Stimulated activated CD8-positive, alpha-beta memory T cell treated with anti-CD3 and anti-CD28 coated beads, Interleukin-12 subunit alpha, Interleukin-12 subunit beta, amount 100 ng/mL, for 4 hours (primary cell): ENCODE measurements at regions not wholly inside any gene's neighbourhood (a gene's known extent, or its start where the extent isn't known, plus 50 kb on each side); places are given as distances from the start of the nearest gene placed in this dataset.
"Not testable (repeated sequence)": the region's sequence is repeated elsewhere in the genome, so short reads cannot be mapped to it uniquely, and the experiment has no call there.

Experiments used
- DNase-seq: peaks from one replicate; pipeline ENCODE4 v3.0.0-alpha.2; 2020; ENCODE audit warnings: low read depth

- no peak for DNase-seq
These were observed 100.8 kb upstream of the PPP1R26 start for GRCh38 chr9:135378751-135379150.

- no peak for DNase-seq
These were observed 99.9 kb upstream of the PPP1R26 start for GRCh38 chr9:135379540-135380267.

GRCh38 chr9:135380311-135380960 is 99.1 kb upstream of the PPP1R26 start:
- no peak for DNase-seq

GRCh38 chr9:135381762-135382310 is 97.7 kb upstream of the PPP1R26 start:
- DNase-seq, result no peak

GRCh38 chr9:135384226-135384625 is 95.4 kb upstream of the PPP1R26 start:
- DNase-seq, result no peak

GRCh38 chr9:135384815-135385405 is 94.7 kb upstream of the PPP1R26 start:
- not testable (repeated sequence) for DNase-seq

DNA sequence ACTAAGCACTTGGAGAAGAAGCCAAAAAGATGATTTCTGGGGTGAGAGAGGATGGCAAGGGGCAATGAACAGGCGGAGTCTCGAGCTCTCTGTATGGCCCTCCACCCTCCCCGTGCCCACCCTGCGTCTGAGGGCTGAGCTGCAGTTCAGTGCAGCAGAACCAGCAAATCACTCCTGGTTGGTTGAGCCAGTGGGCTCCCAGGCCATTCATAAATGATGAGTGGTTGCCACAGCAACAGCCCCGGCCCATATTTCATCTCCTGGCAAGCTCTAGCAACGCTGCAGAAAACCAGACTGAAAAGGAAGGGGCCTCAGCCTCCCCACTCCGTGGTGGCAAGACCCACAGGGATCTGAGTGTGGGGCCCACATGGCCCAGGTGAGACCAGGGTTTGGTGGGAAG is 93.8 kb upstream of the PPP1R26 start:
- DNase-seq, result no peak

DNA sequence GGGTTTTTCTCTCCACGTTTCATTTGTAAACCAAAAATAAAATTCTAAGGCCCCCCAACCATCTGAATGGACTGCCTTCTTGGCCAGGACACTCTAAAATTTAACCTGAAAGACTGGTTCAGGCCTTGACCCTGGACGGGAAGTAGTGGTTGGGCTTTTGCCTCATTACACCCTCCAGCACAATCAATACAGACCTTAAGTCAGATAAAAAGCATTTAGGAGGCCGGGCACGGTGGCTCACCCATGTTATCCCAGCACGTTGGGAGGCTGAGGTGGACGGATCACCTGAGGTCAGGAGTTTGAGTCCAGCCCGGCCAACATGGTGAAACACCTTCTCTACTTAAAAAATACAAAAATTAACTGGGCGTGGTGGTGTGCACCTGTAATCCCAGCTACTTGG is 91.6 kb upstream of the PPP1R26 start:
- DNase-seq, result no peak

GRCh38 chr9:135388530-135388929 is 91.1 kb upstream of the PPP1R26 start:
- no peak for DNase-seq

- no peak for DNase-seq
These were observed 87.8 kb upstream of the PPP1R26 start for GRCh38 chr9:135391759-135392158.

DNA sequence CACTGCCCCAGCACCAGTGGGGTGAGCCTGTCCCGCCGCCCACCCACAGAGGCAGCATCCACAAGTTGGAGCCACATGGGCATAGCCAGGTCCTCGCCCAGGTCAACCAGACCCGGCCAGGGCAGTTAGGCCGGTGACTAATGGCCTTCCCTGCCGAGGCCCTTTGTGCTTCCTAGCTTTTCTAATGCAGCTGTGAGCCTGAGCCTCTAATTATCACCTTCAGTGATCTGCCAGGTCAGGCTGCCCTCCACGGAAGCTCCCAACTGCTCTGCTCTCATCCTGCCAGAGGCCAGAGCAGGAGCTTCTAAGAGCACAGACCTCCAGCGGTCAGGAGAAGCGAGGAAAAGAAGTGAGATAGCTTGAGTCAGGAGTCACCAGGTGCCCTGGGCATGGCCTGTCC is 87.1 kb upstream of the PPP1R26 start:
- DNase-seq, result no peak

GRCh38 chr9:135394131-135394530 is 85.5 kb upstream of the PPP1R26 start:
- DNase-seq, result no peak

GRCh38 chr9:135394699-135395645 is 84.6 kb upstream of the PPP1R26 start:
- no peak for DNase-seq

DNA sequence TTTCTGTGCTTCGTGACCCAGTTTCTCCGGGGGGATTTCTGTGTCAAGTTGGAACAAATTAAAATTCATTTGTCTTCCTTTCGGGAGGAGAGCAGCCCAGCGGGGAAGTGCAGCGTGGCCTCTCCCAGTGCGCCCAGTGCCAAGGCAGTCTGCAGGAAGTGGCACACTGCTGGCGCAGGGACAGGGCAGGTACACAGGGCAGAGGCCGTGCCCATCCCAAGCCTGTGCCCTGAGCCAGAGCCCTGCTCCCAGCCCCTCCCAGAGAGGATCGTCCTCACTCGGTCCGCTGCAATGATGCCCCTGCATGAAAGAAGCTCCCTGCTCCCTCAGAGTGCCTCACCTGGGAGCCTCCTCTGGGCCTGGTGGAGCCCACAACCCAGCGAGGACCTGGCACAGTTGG is 82.4 kb upstream of the PPP1R26 start:
- no peak for DNase-seq

DNA sequence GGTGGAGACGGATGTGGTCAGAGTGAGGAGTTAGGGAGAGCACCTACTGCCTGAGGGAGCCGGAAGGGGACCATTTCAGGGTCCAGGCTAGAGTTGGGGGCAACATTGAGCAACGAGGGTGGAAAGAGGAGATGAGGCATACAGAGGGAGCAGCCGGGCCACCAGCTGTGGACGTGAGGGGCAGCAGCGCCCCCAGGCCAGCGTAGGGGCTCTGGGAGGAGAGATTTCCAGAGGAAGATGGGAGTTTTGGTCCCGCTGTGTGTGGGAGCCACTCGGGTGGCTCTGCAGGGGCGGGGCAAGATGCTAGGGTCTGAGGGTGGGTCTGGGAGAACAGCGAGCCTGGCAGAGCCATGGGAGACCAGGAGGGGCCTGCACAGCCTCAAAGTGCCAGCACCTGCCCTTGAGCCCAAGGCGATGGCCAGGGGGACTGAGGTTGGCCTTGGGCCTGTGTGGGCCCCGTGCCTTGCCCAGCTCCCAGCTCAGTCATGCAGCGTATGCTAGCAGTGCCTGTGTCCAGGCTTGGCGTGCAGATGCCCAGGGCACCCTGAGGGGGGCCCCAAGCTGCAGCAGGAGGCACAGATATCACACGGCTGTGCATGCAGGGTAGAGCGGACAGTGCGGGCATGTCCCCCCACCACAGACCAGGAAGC is 80.5 kb upstream of the PPP1R26 start:
- no peak for DNase-seq

DNA sequence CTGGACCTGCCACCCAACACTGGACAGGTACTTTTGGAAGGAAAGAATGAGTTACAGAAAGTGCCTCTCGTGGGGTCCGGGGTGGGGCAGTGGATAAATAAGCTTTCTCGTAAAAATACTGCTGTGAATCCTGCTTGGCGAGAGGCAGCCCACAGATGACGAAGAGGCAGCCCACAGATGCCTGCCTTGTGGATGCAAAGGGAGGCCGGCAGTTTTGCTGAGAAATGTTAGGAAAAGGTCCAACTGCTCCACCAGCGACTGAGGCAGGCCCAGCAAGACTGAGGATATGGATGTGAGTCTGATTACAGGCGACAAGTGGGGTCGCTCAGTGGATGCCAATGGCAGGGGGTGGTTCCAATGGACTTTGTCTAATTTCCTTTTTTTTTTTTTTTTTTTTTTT is 79.1 kb upstream of the PPP1R26 start:
- DNase-seq, result no peak

GRCh38 chr9:135401218-135401617 is 78.4 kb upstream of the PPP1R26 start:
- no peak for DNase-seq

DNA sequence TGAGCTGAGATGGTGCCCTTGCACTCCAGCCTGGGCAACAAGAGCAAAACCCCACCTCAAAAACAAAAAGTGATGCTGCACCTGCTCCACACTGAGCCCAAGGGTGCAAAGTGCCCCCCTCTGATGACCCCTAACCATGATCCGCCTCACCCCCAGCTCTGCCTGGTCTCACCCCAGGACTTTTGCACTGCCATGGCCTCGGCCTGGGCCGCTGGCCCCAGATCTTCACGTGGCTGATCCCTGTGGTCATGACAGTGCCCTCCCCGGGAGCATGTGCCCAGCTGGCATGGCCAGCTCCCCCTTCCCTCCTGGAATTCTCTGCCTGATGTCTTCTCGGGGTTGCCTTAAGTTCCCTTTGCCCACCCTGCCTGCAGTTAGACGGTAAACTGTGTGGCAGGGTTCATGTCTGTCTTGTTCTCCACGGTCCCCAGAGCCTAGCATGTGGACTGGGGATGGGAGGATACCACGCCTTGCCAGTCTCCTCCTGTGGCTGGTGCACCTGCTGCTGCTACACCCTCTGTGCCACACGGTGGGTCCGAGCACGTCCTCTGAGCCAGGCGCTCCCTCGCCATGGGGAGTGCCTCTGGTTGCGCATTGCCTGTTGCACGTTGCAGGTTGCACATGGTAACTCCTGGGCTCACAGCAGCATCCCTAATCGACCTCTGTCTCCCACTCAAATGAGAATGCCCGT is 77.4 kb upstream of the PPP1R26 start:
- DNase-seq, result no peak

- no peak for DNase-seq
These were observed 76.6 kb upstream of the PPP1R26 start for GRCh38 chr9:135402739-135403695.
